H1 (cell line): ENCODE measurements at regions not wholly inside any gene's neighbourhood (a gene's known extent, or its start where the extent isn't known, plus 50 kb on each side); places are given as distances from the start of the nearest gene placed in this dataset.

Experiments used
- CTCF ChIA-PET: fragments of 300-600 bp; sonication (Branson Sonifier 250); formaldehyde crosslinking; loops from one replicate; lab custom pipeline; 2021; ENCODE audit not compliant: partially characterized antibody; lab: Charles Lee
- POLR2A ChIA-PET: fragments of 300-600 bp; sonication (Branson Sonifier 250); formaldehyde crosslinking; loops from one replicate; lab custom pipeline; 2021; ENCODE audit warnings: inconsistent platforms; ENCODE audit not compliant: partially characterized antibody; lab: Charles Lee
- DNase-seq, 2 experiments: peaks; one replicate each; pipeline versions ENCODE4 v3.0.0 to v3.0.0-alpha.2; 2010 to 2022; ENCODE audit warnings: low spot score in 2 of 2, low read depth in 1 of 2, mixed read lengths in 1 of 2
- FAIRE-seq: peaks from 2 replicates; lab custom pipeline; 2011; peaks lifted over from hg19 to GRCh38; lab: Jason Lieb, UNC
- H2AFZ ChIP-seq: 2 replicates; pipeline ENCODE4 v1.8.1; 2012; ENCODE audit warnings: low read length, inconsistent platforms
- H2AK5ac ChIP-seq: 2 replicates; pipeline ENCODE4 v1.6.1; 2013; ENCODE audit warnings: low read depth, low read length
- H2BK120ac ChIP-seq: replicated peaks from 2 replicates; pipeline ENCODE3; 2013; ENCODE audit warnings: low read depth, low read length, inconsistent platforms
- H2BK12ac ChIP-seq: 2 replicates; pipeline ENCODE4 v1.6.1; 2013; ENCODE audit warnings: low read depth, low read length
- H2BK15ac ChIP-seq: 2 replicates; pipeline ENCODE4 v1.6.1; 2013; ENCODE audit warnings: low read length
- H2BK20ac ChIP-seq: 2 replicates; pipeline ENCODE4 v1.6.1; 2013; ENCODE audit warnings: low read length
- H2BK5ac ChIP-seq: 2 replicates; pipeline ENCODE4 v1.6.1; 2013; ENCODE audit warnings: low read depth, low read length
- H3K14ac ChIP-seq: 2 replicates; pipeline ENCODE4 v1.6.1; 2013; ENCODE audit warnings: inconsistent platforms; ENCODE audit not compliant: insufficient read length
- H3K18ac ChIP-seq: 2 replicates; pipeline ENCODE4 v1.6.1; 2013; ENCODE audit warnings: low read length; ENCODE audit errors: extremely low read depth
- H3K23ac ChIP-seq: 2 replicates; pipeline ENCODE4 v1.6.1; 2013; ENCODE audit warnings: inconsistent platforms; ENCODE audit not compliant: insufficient read length
- H3K23me2 ChIP-seq: 2 replicates; pipeline ENCODE4 v1.6.1; 2013; ENCODE audit warnings: low read depth, low read length
- H3K27ac ChIP-seq: 2 replicates; pipeline ENCODE4 v1.6.1; 2011; ENCODE audit warnings: low read depth, low read length, inconsistent platforms
- H3K27me3 ChIP-seq, 4 experiments: replicated peaks in 1 of 4; 1 replicate in 1 of 4; 2 replicates in 3 of 4; pipeline versions ENCODE4 v1.6.1 to v1.8.1; 2011 to 2013; ENCODE audit warnings: low read length in 3 of 4, mild to moderate bottlenecking in 3 of 4, inconsistent platforms in 2 of 4, mixed read lengths in 2 of 4, moderate library complexity in 1 of 4; ENCODE audit not compliant: control insufficient read depth in 3 of 4, insufficient read depth in 3 of 4; ENCODE audit errors: extremely low read depth in 1 of 4
- H3K36me3 ChIP-seq, 4 experiments: 2 replicates each; pipeline versions ENCODE4 v1.6.1 to v1.8.1; 2011 to 2013; ENCODE audit warnings: mild to moderate bottlenecking in 4 of 4, low read length in 3 of 4, moderate library complexity in 2 of 4, control low read depth in 1 of 4, inconsistent platforms in 1 of 4; ENCODE audit not compliant: insufficient read depth in 4 of 4, control insufficient read depth in 2 of 4
- H3K4ac ChIP-seq: replicated peaks from 2 replicates; pipeline ENCODE3; 2013; ENCODE audit warnings: low read length, low read depth, mixed read lengths, inconsistent platforms; ENCODE audit not compliant: insufficient read length
- H3K4me1 ChIP-seq, 4 experiments: replicated peaks in 1 of 4; 1 replicate in 1 of 4; 2 replicates in 3 of 4; pipeline versions ENCODE4 v1.6.1 to v1.8.1; 2011 to 2013; ENCODE audit warnings: low read length in 3 of 4, inconsistent platforms in 2 of 4, mixed read lengths in 1 of 4; ENCODE audit not compliant: insufficient read depth in 4 of 4, control insufficient read depth in 3 of 4
- H3K4me2 ChIP-seq, 2 experiments: 2 replicates each; pipeline versions ENCODE4 v1.6.1 to v1.8.1; 2011 to 2013; ENCODE audit warnings: low read depth in 2 of 2, low read length in 2 of 2, control low read depth in 1 of 2, inconsistent platforms in 1 of 2, mild to moderate bottlenecking in 1 of 2; ENCODE audit not compliant: insufficient read depth in 1 of 2
- H3K4me3 ChIP-seq, 4 experiments: fragments of 200-600, 300-600 bp in 1 of 4; sonication (generic), shearing (Covaris generic), sonication (Bioruptor Twin) in 1 of 4; 2 replicates each; pipeline versions ENCODE4 v1.5.1 to v1.8.1; 2011 to 2016; ENCODE audit warnings: low read length in 4 of 4, low read depth in 3 of 4, control low read depth in 2 of 4, inconsistent platforms in 2 of 4, mild to moderate bottlenecking in 2 of 4, mixed read lengths in 1 of 4, moderate library complexity in 1 of 4; ENCODE audit not compliant: insufficient read depth in 2 of 4; ENCODE audit errors: extremely low read depth in 1 of 4
- H3K56ac ChIP-seq: replicated peaks from 2 replicates; pipeline ENCODE3; 2013; ENCODE audit warnings: low read depth, mild to moderate bottlenecking, mixed read lengths, low read length, inconsistent platforms; ENCODE audit not compliant: insufficient read length
- H3K79me1 ChIP-seq: 2 replicates; pipeline ENCODE4 v1.6.1; 2013; ENCODE audit warnings: low read depth, low read length, control low read depth
- H3K79me2 ChIP-seq, 2 experiments: 2 replicates each; pipeline versions ENCODE4 v1.6.1 to v1.8.1; 2012 to 2013; ENCODE audit warnings: low read length in 2 of 2, mild to moderate bottlenecking in 2 of 2, inconsistent platforms in 1 of 2; ENCODE audit not compliant: insufficient read depth in 2 of 2, control insufficient read depth in 1 of 2
- H3K9ac ChIP-seq, 4 experiments: replicated peaks in 1 of 4; 1 replicate in 1 of 4; 2 replicates in 3 of 4; pipeline versions ENCODE4 v1.6.1 to v1.8.1; 2011 to 2013; ENCODE audit warnings: low read depth in 3 of 4, low read length in 3 of 4, control low read depth in 2 of 4, mild to moderate bottlenecking in 2 of 4, moderate library complexity in 2 of 4, inconsistent platforms in 1 of 4; ENCODE audit errors: extremely low read depth in 1 of 4
- H3K9me3 ChIP-seq, 2 experiments: 2 replicates each; pipeline versions ENCODE4 v1.6.1 to v1.8.1; 2012 to 2013; ENCODE audit warnings: mild to moderate bottlenecking in 2 of 2, moderate library complexity in 2 of 2, control low read depth in 1 of 2, inconsistent platforms in 1 of 2, low read depth in 1 of 2, low read length in 1 of 2, mixed read lengths in 1 of 2; ENCODE audit not compliant: insufficient read depth in 2 of 2
- H4K20me1 ChIP-seq, 2 experiments: replicated peaks in 1 of 2; 2 replicates each; pipeline versions ENCODE3 to v1.8.1; 2011 to 2013; ENCODE audit warnings: inconsistent platforms in 2 of 2, low read length in 2 of 2, mild to moderate bottlenecking in 1 of 2; ENCODE audit not compliant: insufficient read depth in 2 of 2, control insufficient read depth in 1 of 2
- H4K5ac ChIP-seq: 2 replicates; pipeline ENCODE4 v1.6.1; 2013; ENCODE audit warnings: low read length, low read depth, mixed read lengths, inconsistent platforms; ENCODE audit not compliant: insufficient read length
- H4K8ac ChIP-seq: 2 replicates; pipeline ENCODE4 v1.8.0; 2013; ENCODE audit warnings: mild to moderate bottlenecking, moderate library complexity, low read length, inconsistent platforms; ENCODE audit not compliant: insufficient read depth; ENCODE audit errors: extremely low read depth
- H4K91ac ChIP-seq: replicated peaks from 2 replicates; pipeline ENCODE3; 2013; ENCODE audit warnings: low read length, mixed read lengths, inconsistent platforms; ENCODE audit not compliant: insufficient read length
- CBX5 ChIP-seq: fragments of 300-800, 300-1000 bp; sonication (generic); IDR thresholded peaks from 2 replicates; pipeline ENCODE4 v1.7.1; 2016; ENCODE audit warnings: antibody characterized with exemption, low read length, low read depth
- CHD2 ChIP-seq: IDR thresholded peaks from 2 replicates; pipeline ENCODE4 v1.6.1; 2012; ENCODE audit warnings: low read length, improper control_type of control experiment
- SAP30 ChIP-seq: fragments of 300-600 bp; sonication (generic); IDR thresholded peaks from 2 replicates; pipeline ENCODE4 v1.7.1; 2012; ENCODE audit warnings: low read length, moderate library complexity, mild to moderate bottlenecking, inconsistent platforms; ENCODE audit not compliant: insufficient read depth, insufficient replicate concordance
- SIN3A ChIP-seq, 2 experiments: IDR thresholded peaks in 1 of 2; conservative IDR thresholded peaks in 1 of 2; 2 replicates each; pipeline ENCODE4 v1.6.1; 2011 to 2012; ENCODE audit warnings: low read length in 2 of 2, improper control_type of control experiment in 1 of 2, low read depth in 1 of 2, mild to moderate bottlenecking in 1 of 2
- SIX5 ChIP-seq: IDR thresholded peaks from 2 replicates; pipeline ENCODE4 v1.6.1; 2011; ENCODE audit warnings: mild to moderate bottlenecking, low read depth, low read length
- TBP ChIP-seq: IDR thresholded peaks from 2 replicates; pipeline ENCODE4 v1.6.1; 2011; ENCODE audit warnings: low read depth, low read length, improper control_type of control experiment
- WGBS, 2 experiments: shearing (Covaris generic) in 1 of 2; methylation state at CpG; one replicate each; pipeline versions ENCODE4 v1.1.6 to v1.1.7; 2013 to 2015; ENCODE audit warnings: low lambda C conversion rate in 2 of 2, mixed read lengths in 2 of 2, inconsistent platforms in 1 of 2, low coverage in 1 of 2, missing lambda C conversion rate in 1 of 2; ENCODE audit not compliant: insufficient replicate concordance in 2 of 2, insufficient coverage in 1 of 2, insufficient read length in 1 of 2; ENCODE audit errors: extremely low coverage in 1 of 2, missing lambda C conversion rate in 1 of 2; 5-methylcytosine and 5-hydroxymethylcytosine counted together

DNA sequence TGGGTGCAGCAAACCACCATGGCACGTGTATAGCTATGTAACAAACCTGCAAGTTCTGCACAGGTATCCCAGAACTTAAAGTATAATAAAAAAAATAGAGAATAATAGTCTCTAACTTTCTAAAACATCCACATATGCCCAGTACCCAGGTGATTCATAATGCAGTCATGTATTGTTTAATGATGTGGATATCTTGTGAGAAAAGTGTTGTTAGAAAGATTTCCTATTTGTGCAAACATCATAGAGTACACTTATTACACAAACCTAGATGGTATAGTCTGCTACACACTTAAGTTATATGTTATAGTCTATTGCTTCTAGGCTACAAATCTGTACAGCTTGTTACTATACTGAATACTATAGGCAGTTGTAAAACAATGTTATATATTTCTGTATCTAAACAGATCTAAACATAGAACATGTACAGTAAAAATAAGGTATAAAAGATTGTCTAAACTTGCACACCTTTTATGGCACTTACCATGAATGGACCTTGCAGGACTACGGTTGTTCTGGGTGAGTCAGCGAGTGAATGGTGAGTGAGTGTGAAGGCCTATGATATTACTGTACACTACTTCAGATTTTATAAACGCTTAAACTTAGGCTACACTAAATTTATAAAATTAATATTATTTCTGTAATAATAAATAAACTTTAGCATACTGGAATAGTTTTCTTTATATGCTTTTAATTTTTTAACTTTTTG lies 232.2 kb upstream of the SLIT2 start:
- Histone ChIP-seq H3K4me1 (no peaks in the 10 kb centered on the region), H3K4me2 (no peak overlapping the region), H3K27ac (no peak overlapping the region), H3K23ac (no peak overlapping the region), H2BK5ac (no peak overlapping the region), H2BK12ac (no peak overlapping the region), H3K27me3 (no peaks in the 10 kb centered on the region), H4K91ac (no peak overlapping the region), H2AFZ (no peak overlapping the region), H3K79me1 (no peaks in the 10 kb centered on the region), H3K9me3 (peaks cover 2% of the 10 kb centered on the region in 2 experiments; a peak in 1 of 4 replicates), H3K9ac (no peak overlapping the region), H2BK120ac (no peak overlapping the region), H4K8ac (no peak overlapping the region), H3K4ac (no peak overlapping the region), H4K20me1 (no peaks in the 10 kb centered on the region), H2AK5ac (no peak overlapping the region), H3K14ac (no peak overlapping the region), H3K4me3 (no peak overlapping the region), H4K5ac (no peak overlapping the region), H3K56ac (no peak overlapping the region), H3K79me2 (no peaks in the 10 kb centered on the region), H3K23me2 (no peaks in the 10 kb centered on the region), H3K36me3 (no peaks in the 10 kb centered on the region; a peak in 1 of 8 replicates), H2BK20ac (no peak overlapping the region), H2BK15ac (no peak overlapping the region), H3K18ac (no peak overlapping the region)
- TF ChIP-seq CBX5 (no peak), CHD2 (no peak), TBP (no peak), SAP30 (no peak), SIX5 (no peak), SIN3A (conservative IDR thresholded peaks at IDR 0.05 in 1 of 2, IDR thresholded peaks at IDR 0.05 in 1 of 2; ENCODE audit: low read depth in 1 of 2, low read length in 2 of 2) (no peak)
- CTCF ChIA-PET: no interaction called here
- WGBS, 2 experiments: 92% methylated on average over 4 of the region's 4 CpGs; no CpG with 5 or more reads in 1 of the 2 experiments
- no peak for DNase-seq
- POLR2A ChIA-PET: no interaction called here
- no peak for FAIRE-seq
